Nephron progenitor cell (in vitro differentiated cells): ENCODE measurements at regions not wholly inside any gene's neighbourhood (a gene's known extent, or its start where the extent isn't known, plus 50 kb on each side); places are given as distances from the start of the nearest gene placed in this dataset.
A peak's percentile ranks its signal among the peaks of the same experiment; 100 is the strongest.

Experiments used
- DNase-seq: peaks from one replicate; pipeline ENCODE4 v3.0.0; 2021
- H3K27ac Mint-ChIP-seq: 2 replicates; pipeline ENCODE4 v1.8.0; 2021; ENCODE audit warnings: mild to moderate bottlenecking, moderate library complexity, mixed read lengths
- H3K27me3 Mint-ChIP-seq: 2 replicates; pipeline ENCODE4 v1.8.0; 2021; ENCODE audit warnings: mild to moderate bottlenecking, low read depth, mixed read lengths; ENCODE audit not compliant: poor library complexity
- H3K36me3 Mint-ChIP-seq: 2 replicates; pipeline ENCODE4 v1.8.0; 2021; ENCODE audit warnings: low read depth, mixed read lengths
- H3K4me1 Mint-ChIP-seq: 2 replicates; pipeline ENCODE4 v1.8.0; 2021; ENCODE audit warnings: mixed read lengths
- H3K4me3 Mint-ChIP-seq: 2 replicates; pipeline ENCODE4 v1.8.0; 2021; ENCODE audit warnings: mild to moderate bottlenecking, moderate library complexity, mixed read lengths
- H3K9me3 Mint-ChIP-seq: 2 replicates; pipeline ENCODE4 v1.8.0; 2021; ENCODE audit warnings: mild to moderate bottlenecking, moderate library complexity, mixed read lengths
- TF ChIP-seq, protein P1 (sequence below): fragments of 200-600 bp; sonication (generic); IDR thresholded peaks from 2 replicates; pipeline ENCODE4 v1.5.0; 2021; ENCODE audit warnings: antibody characterized with exemption

DNA sequence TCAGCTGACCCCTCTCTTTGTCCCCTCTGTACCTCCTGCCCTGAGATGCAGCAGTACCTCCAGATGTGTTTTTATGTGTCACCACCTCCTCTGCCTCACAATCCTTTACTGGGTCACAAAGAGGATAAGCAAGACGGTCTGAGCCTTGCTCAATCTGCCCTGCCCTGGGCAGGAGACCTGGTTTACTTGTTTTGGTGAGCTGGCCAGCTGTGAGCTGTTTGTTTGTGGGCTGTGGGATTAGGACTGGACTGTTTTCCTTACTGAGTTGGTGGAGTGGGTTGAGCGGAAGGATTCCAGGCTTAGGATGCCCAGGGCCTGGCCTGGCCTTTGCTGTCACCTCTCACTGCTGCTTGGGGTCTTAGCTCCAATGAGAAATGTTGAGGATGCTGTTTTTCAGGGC, 299.5 kb downstream of the SRBD1 start:
- Mint-ChIP-seq H3K9me3 (peaks cover 11% of the 10 kb centered on the region), H3K36me3 (no peaks in the 10 kb centered on the region), H3K4me1 (peaks cover 27% of the 10 kb centered on the region), H3K27me3 (peaks cover 19% of the 10 kb centered on the region), H3K27ac (peak overlapping the region; percentile 92), H3K4me3 (no peak overlapping the region)
- DNase-seq, result no peak
- TF ChIP-seq, protein P1, sequence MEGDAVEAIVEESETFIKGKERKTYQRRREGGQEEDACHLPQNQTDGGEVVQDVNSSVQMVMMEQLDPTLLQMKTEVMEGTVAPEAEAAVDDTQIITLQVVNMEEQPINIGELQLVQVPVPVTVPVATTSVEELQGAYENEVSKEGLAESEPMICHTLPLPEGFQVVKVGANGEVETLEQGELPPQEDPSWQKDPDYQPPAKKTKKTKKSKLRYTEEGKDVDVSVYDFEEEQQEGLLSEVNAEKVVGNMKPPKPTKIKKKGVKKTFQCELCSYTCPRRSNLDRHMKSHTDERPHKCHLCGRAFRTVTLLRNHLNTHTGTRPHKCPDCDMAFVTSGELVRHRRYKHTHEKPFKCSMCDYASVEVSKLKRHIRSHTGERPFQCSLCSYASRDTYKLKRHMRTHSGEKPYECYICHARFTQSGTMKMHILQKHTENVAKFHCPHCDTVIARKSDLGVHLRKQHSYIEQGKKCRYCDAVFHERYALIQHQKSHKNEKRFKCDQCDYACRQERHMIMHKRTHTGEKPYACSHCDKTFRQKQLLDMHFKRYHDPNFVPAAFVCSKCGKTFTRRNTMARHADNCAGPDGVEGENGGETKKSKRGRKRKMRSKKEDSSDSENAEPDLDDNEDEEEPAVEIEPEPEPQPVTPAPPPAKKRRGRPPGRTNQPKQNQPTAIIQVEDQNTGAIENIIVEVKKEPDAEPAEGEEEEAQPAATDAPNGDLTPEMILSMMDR, result no peak

DNA sequence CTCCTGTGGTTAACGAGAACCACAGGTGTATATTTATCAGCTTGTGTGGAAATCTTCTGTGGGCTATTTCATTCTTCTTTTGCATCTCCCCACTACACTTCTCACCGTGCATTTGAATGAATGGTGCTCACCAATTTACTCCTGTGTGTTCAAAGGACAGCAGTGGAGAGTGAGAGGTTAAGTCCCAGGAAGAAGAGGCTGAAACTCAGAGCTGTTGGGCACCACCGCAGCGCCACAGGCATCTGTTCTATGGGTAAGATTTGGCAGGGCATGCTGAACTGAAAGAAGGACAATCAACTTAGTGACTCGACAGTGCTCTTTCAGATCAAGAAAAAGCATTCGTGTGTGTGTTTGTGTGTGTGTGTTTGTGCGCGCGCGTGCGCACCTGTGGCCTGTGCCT, 297.9 kb upstream of the SIX2 start:
- Mint-ChIP-seq H3K4me1 (peaks cover 24% of the 10 kb centered on the region), H3K4me3 (no peak overlapping the region), H3K9me3 (peaks cover 11% of the 10 kb centered on the region), H3K27ac (no peak overlapping the region), H3K36me3 (no peaks in the 10 kb centered on the region), H3K27me3 (peaks cover 37% of the 10 kb centered on the region)
- no peak for DNase-seq
- TF ChIP-seq, protein P1, result no peak

DNA sequence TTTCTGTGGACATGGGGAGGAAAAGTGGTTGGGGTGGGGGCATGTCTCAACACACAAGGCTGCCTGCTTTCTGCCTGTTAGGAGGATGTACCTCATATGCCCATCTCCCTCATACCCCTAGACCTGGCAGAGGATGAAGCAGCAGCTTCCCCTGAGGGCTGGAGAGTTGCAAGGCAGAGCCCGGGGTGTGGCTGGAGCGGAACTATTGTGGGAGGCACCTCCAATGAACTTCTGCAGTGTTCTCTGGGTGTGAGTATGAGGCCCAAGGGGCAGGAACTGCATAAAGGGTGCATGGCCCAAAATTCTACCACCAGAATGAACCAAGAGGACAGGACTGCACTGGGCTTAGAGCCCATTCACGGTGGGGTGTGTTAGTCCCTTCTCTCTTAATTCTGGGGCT, 296.3 kb upstream of the SIX2 start:
- TF ChIP-seq, protein P1, result no peak

DNA sequence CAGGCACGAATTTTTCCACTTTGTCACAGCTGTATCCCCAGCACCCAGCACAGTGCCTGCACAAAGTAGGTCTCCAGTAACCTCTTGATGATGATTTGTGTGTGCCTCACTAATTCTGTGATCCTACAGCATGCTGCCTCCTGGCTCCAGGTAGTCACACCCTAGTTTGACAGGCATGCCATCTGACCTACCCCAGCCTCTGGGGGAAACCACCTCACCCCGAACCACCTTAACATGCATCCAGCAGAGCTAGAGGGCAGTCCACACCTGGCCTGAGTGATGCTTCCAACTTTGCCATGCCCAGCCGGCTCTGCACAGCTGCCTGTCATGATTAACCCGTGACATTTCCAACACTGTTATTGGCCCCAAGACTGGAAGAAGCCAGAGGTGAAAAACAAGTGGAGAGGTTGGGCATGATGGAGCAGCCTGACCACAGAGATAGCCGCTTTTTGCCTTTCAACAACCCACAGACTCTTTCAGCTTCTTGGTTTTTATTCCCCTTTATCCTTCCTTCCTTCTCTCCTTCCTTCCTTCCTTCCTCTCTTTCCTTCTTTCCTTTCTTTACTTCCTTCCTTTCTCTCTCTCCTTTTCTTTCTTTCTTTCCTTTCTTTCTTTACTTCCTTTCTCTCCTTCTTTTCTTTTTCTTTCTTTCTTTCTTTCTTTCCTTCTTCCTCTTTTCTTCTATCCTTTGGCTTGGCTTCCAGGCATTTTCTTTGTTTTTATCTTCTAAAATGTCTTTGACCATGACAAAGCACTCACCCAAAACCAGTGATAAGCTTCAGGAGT, 294.4 kb upstream of the SIX2 start:
- no peak for DNase-seq
- no peak overlapping the region for H3K4me3 Mint-ChIP-seq
- peaks cover 12% of the 10 kb centered on the region for H3K4me1 Mint-ChIP-seq
- TF ChIP-seq, protein P1, result no peak
- no peaks in the 10 kb centered on the region for H3K9me3 Mint-ChIP-seq
- no peaks in the 10 kb centered on the region for H3K36me3 Mint-ChIP-seq
- H3K27ac Mint-ChIP-seq, result no peak overlapping the region
- peaks cover 30% of the 10 kb centered on the region for H3K27me3 Mint-ChIP-seq

More for the DNA sequence above, 296.3 kb upstream of the SIX2 start:
- no peak overlapping the region for H3K4me3 Mint-ChIP-seq
- no peak overlapping the region for H3K27ac Mint-ChIP-seq
- H3K9me3 Mint-ChIP-seq, result peaks cover 2% of the 10 kb centered on the region
- no peaks in the 10 kb centered on the region for H3K36me3 Mint-ChIP-seq
- peaks cover 12% of the 10 kb centered on the region for H3K4me1 Mint-ChIP-seq
- no peak for DNase-seq
- peaks cover 38% of the 10 kb centered on the region for H3K27me3 Mint-ChIP-seq

DNA sequence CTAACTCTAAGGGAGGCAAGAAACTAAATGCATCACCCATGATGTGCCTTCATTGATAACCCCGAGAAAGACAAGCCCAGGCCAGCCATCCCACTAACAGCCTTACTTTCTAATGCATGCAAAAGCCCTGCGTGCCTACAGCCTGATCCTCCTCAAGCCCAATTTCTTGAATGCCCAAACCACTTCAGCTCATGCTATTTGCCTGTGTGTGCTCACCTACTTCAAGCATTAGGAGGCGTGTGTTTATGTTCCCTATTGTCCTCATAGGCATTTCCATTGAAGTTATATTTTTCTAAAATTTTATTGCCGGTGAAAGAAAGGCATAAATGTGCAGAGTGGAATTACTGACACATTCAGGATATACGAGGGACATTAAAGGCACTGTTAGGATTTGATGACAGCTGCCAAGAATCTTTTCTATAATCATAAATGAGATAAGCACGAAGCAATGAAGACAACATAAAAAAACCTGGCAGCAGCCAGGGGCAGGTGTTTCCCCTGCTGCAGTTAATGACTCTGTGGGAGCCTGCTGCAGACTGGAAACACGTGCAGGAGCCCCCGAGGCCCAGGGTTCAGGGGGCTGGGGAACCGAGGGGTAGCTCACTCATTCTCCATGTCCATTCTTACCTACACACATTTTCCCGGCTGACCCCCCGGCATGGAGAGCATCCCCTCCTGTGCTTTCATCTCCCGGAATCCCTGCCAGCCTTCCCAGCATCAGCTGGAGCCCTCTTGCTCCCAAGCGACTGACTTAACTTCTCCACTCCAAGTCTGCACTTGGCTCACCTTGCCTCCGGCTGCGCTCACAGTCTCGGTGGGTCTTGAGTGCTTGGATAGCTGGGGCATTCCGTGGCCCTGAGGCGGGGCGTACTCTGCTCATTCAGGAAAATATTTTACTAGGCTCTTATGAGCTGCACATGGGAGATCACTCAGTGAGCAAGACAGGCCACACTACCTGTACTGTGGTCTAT, 292.3 kb upstream of the SIX2 start:
- no peaks in the 10 kb centered on the region for H3K36me3 Mint-ChIP-seq
- no peak overlapping the region for H3K27ac Mint-ChIP-seq
- H3K4me1 Mint-ChIP-seq, result peaks cover under 1% of the 10 kb centered on the region
- TF ChIP-seq, protein P1, result no peak
- DNase-seq, result no peak
- peaks cover 33% of the 10 kb centered on the region for H3K27me3 Mint-ChIP-seq
- no peaks in the 10 kb centered on the region for H3K9me3 Mint-ChIP-seq
- H3K4me3 Mint-ChIP-seq, result no peak overlapping the region
